Stimulated activated naive B cell treated with anti-CD40 and anti-IgM and Interleukin-4, amounts not matched to agents 10 μg/mL and 1 μg/mL and 100 μg/mL, for 72 hours (primary cell): ENCODE measurements at regions not wholly inside any gene's neighbourhood (a gene's known extent, or its start where the extent isn't known, plus 50 kb on each side); places are given as distances from the start of the nearest gene placed in this dataset.

Experiments
- ATAC-seq, 2 donors: fragments of 150-1000 bp; cut with Tn5 transposase; replicated peaks; 2 replicates each; pipeline ENCODE4 v1.10.0; 2021; ENCODE audit warnings: moderate library complexity in 1 of 2
- DNase-seq: peaks from one replicate; pipeline ENCODE4 v3.0.0; 2021
- H3K27ac Mint-ChIP-seq: one replicate; pipeline ENCODE4 v1.8.0; 2022; ENCODE audit warnings: mild to moderate bottlenecking, mixed read lengths
- H3K27me3 Mint-ChIP-seq, 2 donors: one replicate each; pipeline ENCODE4 v1.8.0; 2022; ENCODE audit warnings: mixed read lengths in 2 of 2
- H3K36me3 Mint-ChIP-seq, 2 donors: one replicate each; pipeline ENCODE4 v1.8.0; 2022; ENCODE audit warnings: mixed read lengths in 2 of 2, mild to moderate bottlenecking in 1 of 2
- H3K4me1 Mint-ChIP-seq, 2 donors: one replicate each; pipeline ENCODE4 v1.8.0; 2022; ENCODE audit warnings: mixed read lengths in 2 of 2, mild to moderate bottlenecking in 1 of 2
- H3K4me3 Mint-ChIP-seq, 2 donors: one replicate each; pipeline ENCODE4 v1.8.0; 2022; ENCODE audit warnings: mild to moderate bottlenecking in 2 of 2, mixed read lengths in 2 of 2, moderate library complexity in 1 of 2
- H3K9me3 Mint-ChIP-seq, 2 donors: one replicate each; pipeline ENCODE4 v1.8.0; 2022; ENCODE audit warnings: mixed read lengths in 2 of 2, mild to moderate bottlenecking in 1 of 2

GRCh38 chr10:8128511-8128910, 74.0 kb downstream of the GATA3 start:
- H3K27me3 Mint-ChIP-seq, result peaks cover 43 to 64% of the 10 kb centered on the region in 2 donors
- no peak overlapping the region for H3K27ac Mint-ChIP-seq
- H3K4me1 Mint-ChIP-seq, result peaks cover 7 to 9% of the 10 kb centered on the region in 2 donors
- ATAC-seq (no peak), DNase-seq (no peak)
- H3K9me3 Mint-ChIP-seq, result no peaks in the 10 kb centered on the region
- H3K36me3 Mint-ChIP-seq, result no peaks in the 10 kb centered on the region
- no peak overlapping the region for H3K4me3 Mint-ChIP-seq

DNA sequence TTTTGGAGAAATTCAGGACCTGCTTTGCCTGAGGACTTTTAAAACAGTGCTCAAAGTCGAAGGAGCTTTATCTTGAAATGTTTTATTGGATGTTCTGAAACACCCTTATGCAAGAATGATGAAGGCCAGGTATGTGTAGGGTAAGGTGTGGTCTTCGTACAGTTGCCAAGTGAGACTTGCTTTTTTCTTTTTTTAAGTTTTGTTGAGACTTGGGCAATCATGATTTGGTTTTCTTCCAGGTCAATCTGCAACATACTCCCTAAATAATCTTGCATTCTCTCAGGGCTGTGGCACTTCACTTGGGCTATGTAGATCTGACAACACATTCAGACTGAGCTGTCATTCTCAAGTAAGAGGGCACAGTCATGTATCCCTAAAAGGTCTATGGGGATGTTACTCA, 75.0 kb downstream of the GATA3 start:
- H3K9me3 Mint-ChIP-seq, result no peaks in the 10 kb centered on the region
- no peak for ATAC-seq
- H3K27me3 Mint-ChIP-seq, result peaks cover 49 to 71% of the 10 kb centered on the region in 2 donors
- no peak overlapping the region for H3K27ac Mint-ChIP-seq
- no peak for DNase-seq
- H3K4me3 Mint-ChIP-seq, result no peak overlapping the region
- no peaks in the 10 kb centered on the region for H3K36me3 Mint-ChIP-seq
- H3K4me1 Mint-ChIP-seq, result peaks cover 8 to 9% of the 10 kb centered on the region in 2 donors

GRCh38 chr10:8130973-8131911, 76.8 kb downstream of the GATA3 start:
- Mint-ChIP-seq H3K27ac (no peak overlapping the region), H3K36me3 (no peaks in the 10 kb centered on the region), H3K27me3 (peaks cover 45 to 77% of the 10 kb centered on the region in 2 donors), H3K9me3 (no peaks in the 10 kb centered on the region), H3K4me1 (peaks cover 8 to 9% of the 10 kb centered on the region in 2 donors), H3K4me3 (no peak overlapping the region)
- peak; percentile 21 to 56 for ATAC-seq
- DNase-seq, result peak; percentile 3

DNA sequence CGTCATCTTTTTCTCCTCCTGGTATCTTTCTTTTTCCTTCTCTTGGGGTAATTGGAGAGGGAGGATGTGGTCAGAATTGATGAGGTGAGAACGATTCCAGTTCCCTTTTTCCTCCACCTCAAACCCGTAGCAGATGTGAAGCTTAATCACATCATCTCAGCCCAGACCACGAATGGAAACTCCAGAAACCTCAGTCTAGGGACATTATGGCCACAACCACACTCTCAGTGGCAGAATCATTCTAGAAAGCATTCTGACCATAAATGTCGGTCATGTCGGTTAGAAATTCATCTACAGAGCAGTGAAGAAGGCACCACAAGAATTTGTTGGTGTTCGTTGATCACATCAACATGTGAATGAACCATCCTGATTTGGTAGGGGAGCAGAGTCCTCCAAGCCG, 78.7 kb downstream of the GATA3 start:
- Mint-ChIP-seq H3K27ac (no peak overlapping the region), H3K27me3 (peaks cover 45 to 75% of the 10 kb centered on the region in 2 donors), H3K9me3 (no peaks in the 10 kb centered on the region), H3K4me3 (peak overlapping the region in 1 of 2 donors; percentile 11), H3K36me3 (no peaks in the 10 kb centered on the region), H3K4me1 (peaks cover 11 to 16% of the 10 kb centered on the region in 2 donors)
- DNase-seq (peak; percentile 66), ATAC-seq (peak; percentile 86 to 92)

GRCh38 chr10:8136736-8137135, 82.2 kb downstream of the GATA3 start:
- no peak for DNase-seq
- no peaks in the 10 kb centered on the region for H3K9me3 Mint-ChIP-seq
- no peak overlapping the region for H3K4me3 Mint-ChIP-seq
- peaks cover 10 to 16% of the 10 kb centered on the region in 2 donors for H3K4me1 Mint-ChIP-seq
- H3K27ac Mint-ChIP-seq, result no peak overlapping the region
- H3K27me3 Mint-ChIP-seq, result peaks cover 48 to 69% of the 10 kb centered on the region in 2 donors
- H3K36me3 Mint-ChIP-seq, result no peaks in the 10 kb centered on the region
- ATAC-seq, result no peak

- no peak for ATAC-seq
- H3K4me1 Mint-ChIP-seq, result peaks cover 9 to 16% of the 10 kb centered on the region in 2 donors
- no peak overlapping the region for H3K4me3 Mint-ChIP-seq
- H3K27me3 Mint-ChIP-seq, result peaks cover 44 to 66% of the 10 kb centered on the region in 2 donors
- H3K27ac Mint-ChIP-seq, result no peak overlapping the region
- DNase-seq, result no peak
- H3K36me3 Mint-ChIP-seq, result no peaks in the 10 kb centered on the region
- no peaks in the 10 kb centered on the region for H3K9me3 Mint-ChIP-seq
These were observed 82.8 kb downstream of the GATA3 start for GRCh38 chr10:8137272-8137681.

- H3K27me3 Mint-ChIP-seq, result peaks cover 44 to 63% of the 10 kb centered on the region in 2 donors
- no peak overlapping the region for H3K4me3 Mint-ChIP-seq
- peak; percentile 35 to 37 for ATAC-seq
- no peak for DNase-seq
- H3K4me1 Mint-ChIP-seq, result peaks cover 9 to 15% of the 10 kb centered on the region in 2 donors
- H3K9me3 Mint-ChIP-seq, result no peaks in the 10 kb centered on the region
- no peak overlapping the region for H3K27ac Mint-ChIP-seq
- no peaks in the 10 kb centered on the region for H3K36me3 Mint-ChIP-seq
These were observed 83.2 kb downstream of the GATA3 start for GRCh38 chr10:8137726-8138125.

DNA sequence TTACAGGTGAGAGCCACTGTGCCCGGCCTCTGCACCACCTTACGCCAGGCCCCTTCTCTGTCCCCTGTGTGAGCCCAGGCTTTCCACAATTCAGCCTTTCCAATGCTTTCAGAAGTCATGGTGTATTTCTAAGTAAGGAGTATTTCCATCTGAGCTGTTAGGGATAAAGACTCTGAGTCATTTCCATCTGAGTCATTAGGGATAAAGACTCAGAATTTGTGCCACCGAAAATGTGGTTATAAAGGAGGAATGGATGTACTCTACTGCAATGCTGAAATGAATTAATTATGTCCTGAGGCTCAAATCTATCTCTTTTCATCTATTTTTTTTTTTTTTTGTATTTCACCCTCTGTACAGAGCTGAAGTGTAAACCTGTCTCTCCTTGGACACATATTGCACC, 84.0 kb downstream of the GATA3 start:
- ATAC-seq (no peak), DNase-seq (no peak)
- Mint-ChIP-seq H3K27ac (no peak overlapping the region), H3K4me3 (no peak overlapping the region), H3K27me3 (peaks cover 39 to 56% of the 10 kb centered on the region in 2 donors), H3K36me3 (no peaks in the 10 kb centered on the region), H3K4me1 (peaks cover 4 to 7% of the 10 kb centered on the region in 2 donors), H3K9me3 (no peaks in the 10 kb centered on the region)

- DNase-seq (no peak), ATAC-seq (no peak)
- no peaks in the 10 kb centered on the region for H3K9me3 Mint-ChIP-seq
- no peaks in the 10 kb centered on the region for H3K4me1 Mint-ChIP-seq
- peaks cover 34 to 35% of the 10 kb centered on the region in 2 donors for H3K27me3 Mint-ChIP-seq
- no peak overlapping the region for H3K4me3 Mint-ChIP-seq
- H3K36me3 Mint-ChIP-seq, result no peaks in the 10 kb centered on the region
- H3K27ac Mint-ChIP-seq, result no peak overlapping the region
These were observed 90.0 kb downstream of the GATA3 start for GRCh38 chr10:8144496-8144895.

GRCh38 chr10:8146650-8147049, 92.2 kb downstream of the GATA3 start:
- no peaks in the 10 kb centered on the region for H3K4me1 Mint-ChIP-seq
- no peak overlapping the region for H3K4me3 Mint-ChIP-seq
- no peak for ATAC-seq
- H3K27me3 Mint-ChIP-seq, result peaks cover 25 to 26% of the 10 kb centered on the region in 2 donors
- no peaks in the 10 kb centered on the region for H3K36me3 Mint-ChIP-seq
- no peak overlapping the region for H3K27ac Mint-ChIP-seq
- DNase-seq, result no peak
- no peaks in the 10 kb centered on the region for H3K9me3 Mint-ChIP-seq

DNA sequence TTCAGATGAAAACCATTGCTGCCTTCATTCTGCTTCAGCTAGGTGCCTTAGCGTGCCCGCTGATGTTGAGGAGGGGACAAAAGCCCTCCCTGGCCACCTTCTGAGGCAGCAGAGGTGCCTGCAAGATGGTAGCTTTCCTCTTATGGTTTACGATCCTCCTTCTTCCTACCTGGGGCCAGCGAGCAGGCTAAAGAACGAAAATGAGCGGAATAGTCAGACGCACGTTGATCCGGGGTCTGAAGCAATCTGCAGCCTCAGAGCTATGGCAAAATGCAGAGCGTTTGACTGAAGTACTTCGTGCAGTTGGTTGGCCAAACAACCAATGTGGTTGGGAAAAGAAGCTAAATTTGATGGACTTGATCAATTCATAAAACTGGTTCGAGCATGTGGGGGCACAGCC, 95.5 kb downstream of the GATA3 start:
- no peak for ATAC-seq
- no peak overlapping the region for H3K4me3 Mint-ChIP-seq
- DNase-seq, result no peak
- H3K27me3 Mint-ChIP-seq, result peaks cover 21 to 33% of the 10 kb centered on the region in 2 donors
- no peak overlapping the region for H3K27ac Mint-ChIP-seq
- no peaks in the 10 kb centered on the region for H3K9me3 Mint-ChIP-seq
- no peaks in the 10 kb centered on the region for H3K4me1 Mint-ChIP-seq
- no peaks in the 10 kb centered on the region for H3K36me3 Mint-ChIP-seq

GRCh38 chr10:8150401-8150905, 96.0 kb downstream of the GATA3 start:
- peaks cover 21 to 33% of the 10 kb centered on the region in 2 donors for H3K27me3 Mint-ChIP-seq
- no peak overlapping the region for H3K4me3 Mint-ChIP-seq
- no peaks in the 10 kb centered on the region for H3K4me1 Mint-ChIP-seq
- ATAC-seq, result no peak
- no peaks in the 10 kb centered on the region for H3K9me3 Mint-ChIP-seq
- DNase-seq, result no peak
- H3K27ac Mint-ChIP-seq, result no peak overlapping the region
- H3K36me3 Mint-ChIP-seq, result no peaks in the 10 kb centered on the region

GRCh38 chr10:8151086-8151485, 96.6 kb downstream of the GATA3 start:
- Mint-ChIP-seq H3K36me3 (no peaks in the 10 kb centered on the region), H3K4me3 (no peak overlapping the region), H3K27ac (no peak overlapping the region), H3K4me1 (no peaks in the 10 kb centered on the region), H3K9me3 (no peaks in the 10 kb centered on the region), H3K27me3 (peaks cover 24 to 33% of the 10 kb centered on the region in 2 donors)
- ATAC-seq, result no peak
- DNase-seq, result no peak

GRCh38 chr10:8156918-8157317, 102.4 kb downstream of the GATA3 start:
- peak in 1 of 2 donors; percentile 31 for ATAC-seq
- peaks cover 5 to 10% of the 10 kb centered on the region in 2 donors for H3K9me3 Mint-ChIP-seq
- no peak overlapping the region for H3K27ac Mint-ChIP-seq
- no peak overlapping the region for H3K4me3 Mint-ChIP-seq
- H3K36me3 Mint-ChIP-seq, result no peaks in the 10 kb centered on the region
- peaks cover 14 to 18% of the 10 kb centered on the region in 2 donors for H3K27me3 Mint-ChIP-seq
- no peaks in the 10 kb centered on the region for H3K4me1 Mint-ChIP-seq
- no peak for DNase-seq
